ENCODE measurements at regions not wholly inside any gene's neighbourhood (a gene's known extent, or its start where the extent isn't known, plus 50 kb on each side); places are given as distances from the start of the nearest gene placed in this dataset.

- no peak for TF ChIP-seq CTCF (IDR thresholded peaks at IDR 0.05)
- no peak for TF ChIP-seq POLR2A (IDR thresholded peaks at IDR 0.05)
- no peaks in the 10 kb centered on the region for H3K36me3 ChIP-seq (replicated peaks in 1 of 2; ENCODE audit: insufficient read depth in 1 of 2, low read depth in 2 of 2)
- intact Hi-C loops (cut with DNase I) = no loop called here
- H3K9me3 ChIP-seq = no peaks in the 10 kb centered on the region
- no peak for ATAC-seq
- DNase-seq = no peak
- no peaks in the 10 kb centered on the region for H3K27me3 ChIP-seq
- 13 to 14% methylated on average over 3 of the region's 3 CpGs for WGBS, 2 donors
- H3K4me1 ChIP-seq = no peaks in the 10 kb centered on the region
- no peak overlapping the region for H3K4me3 ChIP-seq
- no peak overlapping the region for H3K27ac ChIP-seq
These were observed 274.2 kb upstream of the MYOCD start for GRCh38 chr17:12391468-12391867.

- peak in 2 of 4 donors; percentile 6 to 23 for DNase-seq
- no peaks in the 10 kb centered on the region for H3K9me3 ChIP-seq
- 32 to 42% methylated on average over 5 of the region's 5 CpGs for WGBS, 2 donors
- no peak for ATAC-seq
- no peaks in the 10 kb centered on the region for H3K27me3 ChIP-seq
- peak in 4 of 7 experiments; percentile 28 to 33 (median 32) for TF ChIP-seq CTCF (IDR thresholded peaks at IDR 0.05)
- no peak for TF ChIP-seq POLR2A (IDR thresholded peaks at IDR 0.05)
- intact Hi-C loops (cut with DNase I) = no loop called here
- H3K36me3 ChIP-seq (replicated peaks in 1 of 2; ENCODE audit: insufficient read depth in 1 of 2, low read depth in 2 of 2) = no peaks in the 10 kb centered on the region
- no peak overlapping the region for H3K4me3 ChIP-seq
- no peaks in the 10 kb centered on the region for H3K4me1 ChIP-seq
- H3K27ac ChIP-seq = no peak overlapping the region
These were observed 269.8 kb upstream of the MYOCD start for GRCh38 chr17:12395733-12396354.

- ATAC-seq (no peak), DNase-seq (no peak)
- no peak overlapping the region for H3K27ac ChIP-seq
- no peak overlapping the region for H3K4me3 ChIP-seq
- H3K4me1 ChIP-seq = no peaks in the 10 kb centered on the region
- no peaks in the 10 kb centered on the region for H3K36me3 ChIP-seq (replicated peaks in 1 of 2; ENCODE audit: insufficient read depth in 1 of 2, low read depth in 2 of 2)
- TF ChIP-seq POLR2A (IDR thresholded peaks at IDR 0.05) = no peak
- no peak for TF ChIP-seq CTCF (IDR thresholded peaks at IDR 0.05)
- no peaks in the 10 kb centered on the region for H3K9me3 ChIP-seq
- WGBS, 2 donors = 64 to 69% methylated on average over 8 of the region's 8 CpGs
- intact Hi-C loops (cut with DNase I) = no loop called here
- no peaks in the 10 kb centered on the region for H3K27me3 ChIP-seq
These were observed 267.1 kb upstream of the MYOCD start for GRCh38 chr17:12398441-12399051.

- TF ChIP-seq POLR2A (IDR thresholded peaks at IDR 0.05) = no peak
- no peak for TF ChIP-seq CTCF (IDR thresholded peaks at IDR 0.05)
- 77 to 78% methylated on average over 5 of the region's 5 CpGs for WGBS, 2 donors
- H3K27ac ChIP-seq = no peak overlapping the region
- no peaks in the 10 kb centered on the region for H3K27me3 ChIP-seq
- H3K4me3 ChIP-seq = no peak overlapping the region
- ATAC-seq (no peak), DNase-seq (no peak)
- peaks cover 10% of the 10 kb centered on the region for H3K4me1 ChIP-seq
- intact Hi-C loops (cut with DNase I) = no loop called here
- H3K9me3 ChIP-seq = no peaks in the 10 kb centered on the region
- no peaks in the 10 kb centered on the region for H3K36me3 ChIP-seq (replicated peaks in 1 of 2; ENCODE audit: insufficient read depth in 1 of 2, low read depth in 2 of 2)
These were observed 262.6 kb upstream of the MYOCD start for GRCh38 chr17:12402963-12403622.

Data from body of pancreas (tissue), 4 donors.